Hepatic stellate cell (primary cell): ENCODE measurements at regions not wholly inside any gene's neighbourhood (a gene's known extent, or its start where the extent isn't known, plus 50 kb on each side); places are given as distances from the start of the nearest gene placed in this dataset.

Source experiments
- DNase-seq: peaks from one replicate; pipeline ENCODE4 v3.0.0; 2011; ENCODE audit warnings: low spot score

DNA sequence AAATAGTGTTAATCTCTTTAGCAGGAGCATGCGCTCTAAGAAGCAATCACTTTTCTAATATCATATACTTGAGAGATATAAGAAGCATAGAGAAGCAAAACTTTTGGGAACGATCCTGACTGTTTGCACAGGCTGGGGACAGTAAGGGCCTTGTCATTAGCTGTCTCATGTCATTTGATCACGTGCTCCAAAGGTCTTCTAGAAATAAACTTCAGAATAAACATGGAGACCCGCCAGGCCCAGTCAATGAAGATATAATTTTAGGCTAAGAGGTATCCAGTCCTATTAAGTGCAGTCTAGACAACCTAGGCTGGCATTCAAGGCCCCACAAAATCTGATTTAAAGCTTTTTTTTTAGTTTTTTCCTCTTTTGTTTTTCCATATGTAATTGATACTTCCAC lies 111.0 kb upstream of the APC start:
- no peak for DNase-seq

DNA sequence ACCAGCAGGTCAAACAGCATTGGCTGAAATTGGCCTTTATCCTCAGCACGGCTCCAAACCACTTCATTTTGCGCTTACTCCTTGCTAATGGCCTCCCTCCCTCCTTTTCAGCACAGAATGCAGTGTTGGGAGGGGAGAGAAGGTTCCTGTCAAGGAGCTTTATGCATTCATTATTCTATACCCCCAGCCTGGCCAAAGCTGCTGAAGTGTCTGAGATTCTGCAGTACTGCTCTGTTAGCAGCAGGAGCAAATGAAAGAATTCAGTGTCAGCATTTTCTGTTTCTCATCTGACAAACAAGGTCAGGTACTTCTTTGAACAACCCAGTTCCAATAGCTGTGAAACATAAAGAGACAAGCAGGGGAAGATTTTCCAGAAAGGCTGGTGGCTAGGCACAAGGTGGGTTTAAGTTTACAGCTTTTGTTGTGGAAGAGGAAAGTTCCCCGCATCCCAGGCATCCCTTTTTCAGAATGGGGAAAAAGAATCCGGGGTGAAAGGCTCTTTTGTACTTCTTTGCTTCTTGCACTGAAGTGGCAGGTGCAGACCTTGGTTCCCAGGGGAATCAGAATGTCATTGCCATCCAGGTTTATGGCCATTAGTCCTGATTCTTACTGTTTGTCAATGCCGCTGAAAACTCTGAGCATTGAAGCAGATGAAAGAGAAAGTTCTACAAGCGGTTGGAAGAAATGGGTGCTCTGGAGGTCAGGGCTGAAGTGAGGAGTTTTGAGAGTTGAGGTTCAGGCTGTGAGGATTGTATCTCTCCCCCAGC lies 109.3 kb upstream of the APC start:
- no peak for DNase-seq

DNA sequence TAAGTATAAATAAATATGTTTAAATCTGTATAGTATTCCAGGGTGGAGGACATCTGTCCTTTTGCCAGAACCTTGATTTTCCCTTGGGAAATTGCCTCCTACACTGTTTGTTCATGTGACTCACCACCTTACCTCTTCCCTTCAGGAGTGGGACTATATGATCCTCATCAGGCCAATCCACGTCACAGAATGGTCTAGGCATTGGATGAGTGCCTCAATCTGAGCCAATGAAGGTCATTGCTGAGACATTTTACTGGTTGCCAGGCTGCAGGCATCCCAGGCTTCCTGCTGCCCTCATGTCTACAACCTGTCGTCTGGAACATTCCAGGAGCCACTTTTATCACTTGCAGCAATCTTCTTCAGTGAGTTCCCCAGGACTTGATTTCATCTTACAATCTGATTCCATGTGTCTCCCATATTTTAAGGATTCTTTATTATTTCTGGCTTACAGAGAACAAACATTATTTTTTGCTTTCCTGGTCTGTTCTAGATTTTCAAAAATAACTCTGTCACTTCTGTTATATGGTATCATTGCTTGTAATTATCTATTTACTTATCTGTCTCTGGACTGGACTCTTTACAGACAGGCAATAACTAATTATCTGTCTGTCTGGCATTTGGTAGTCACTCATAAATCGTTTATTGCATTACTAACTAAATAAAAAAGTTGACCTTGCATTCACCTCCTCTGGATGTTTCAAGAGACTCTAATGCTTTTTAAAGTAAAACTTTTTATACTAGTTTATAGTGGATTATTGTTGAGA lies 107.3 kb upstream of the APC start:
- no peak for DNase-seq

DNA sequence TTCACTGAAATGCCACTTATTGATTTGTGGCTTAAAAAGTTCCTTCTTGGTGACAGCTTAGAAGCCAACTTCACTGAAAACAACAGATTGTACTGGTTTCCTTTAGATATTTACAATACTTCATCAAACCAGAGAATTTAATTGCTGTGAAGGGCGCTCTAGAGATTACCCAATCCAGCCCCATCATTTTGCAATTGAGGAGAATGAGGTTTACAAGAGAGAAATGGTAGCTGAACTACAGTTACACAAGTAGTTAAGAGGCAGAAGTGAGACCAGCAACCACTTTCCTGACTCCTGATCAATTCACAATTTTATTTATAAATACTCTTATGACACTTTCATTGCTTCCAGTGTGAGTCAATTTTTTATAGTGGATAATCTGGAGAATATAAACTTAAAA lies 103.5 kb upstream of the APC start:
- no peak for DNase-seq

DNA sequence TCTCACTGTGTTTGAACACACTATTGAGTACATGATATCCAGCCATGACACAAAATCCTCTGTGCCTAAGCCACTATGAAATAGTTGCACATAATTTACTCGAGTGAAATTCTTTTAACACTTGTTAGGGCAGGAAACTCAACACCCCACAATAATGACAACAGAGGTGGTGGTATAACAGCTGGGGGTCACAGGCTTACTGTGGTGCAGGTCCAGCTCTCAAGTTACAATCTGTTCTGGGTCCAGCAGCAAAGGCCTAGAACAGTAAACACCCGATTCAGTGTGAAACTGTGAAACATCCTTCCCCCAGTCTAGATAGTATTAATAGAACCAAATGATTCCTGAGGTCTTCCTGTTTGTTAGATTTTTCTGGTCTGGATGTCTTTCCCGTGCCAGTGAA lies 102.9 kb upstream of the APC start:
- DNase-seq = no peak

DNA sequence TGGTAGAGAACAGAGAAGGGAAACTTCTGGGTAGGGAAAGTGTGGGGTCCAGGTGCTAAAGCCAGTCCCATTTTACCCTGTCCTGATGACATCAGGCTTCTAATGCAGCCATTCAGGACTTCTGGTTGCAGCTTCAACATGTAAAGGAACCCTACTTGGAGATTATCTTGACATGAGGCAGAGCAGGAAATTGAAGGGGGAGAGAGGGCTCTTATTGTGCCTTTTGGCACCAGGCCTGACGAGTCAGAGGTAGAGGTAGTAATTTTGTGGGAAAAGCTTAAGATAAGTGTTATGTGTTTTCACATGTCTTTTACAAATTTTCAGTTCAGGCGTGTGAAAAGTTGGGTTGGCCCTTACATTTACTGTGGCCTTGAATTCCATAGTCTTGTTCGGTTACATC lies 102.4 kb upstream of the APC start:
- DNase-seq = no peak

DNA sequence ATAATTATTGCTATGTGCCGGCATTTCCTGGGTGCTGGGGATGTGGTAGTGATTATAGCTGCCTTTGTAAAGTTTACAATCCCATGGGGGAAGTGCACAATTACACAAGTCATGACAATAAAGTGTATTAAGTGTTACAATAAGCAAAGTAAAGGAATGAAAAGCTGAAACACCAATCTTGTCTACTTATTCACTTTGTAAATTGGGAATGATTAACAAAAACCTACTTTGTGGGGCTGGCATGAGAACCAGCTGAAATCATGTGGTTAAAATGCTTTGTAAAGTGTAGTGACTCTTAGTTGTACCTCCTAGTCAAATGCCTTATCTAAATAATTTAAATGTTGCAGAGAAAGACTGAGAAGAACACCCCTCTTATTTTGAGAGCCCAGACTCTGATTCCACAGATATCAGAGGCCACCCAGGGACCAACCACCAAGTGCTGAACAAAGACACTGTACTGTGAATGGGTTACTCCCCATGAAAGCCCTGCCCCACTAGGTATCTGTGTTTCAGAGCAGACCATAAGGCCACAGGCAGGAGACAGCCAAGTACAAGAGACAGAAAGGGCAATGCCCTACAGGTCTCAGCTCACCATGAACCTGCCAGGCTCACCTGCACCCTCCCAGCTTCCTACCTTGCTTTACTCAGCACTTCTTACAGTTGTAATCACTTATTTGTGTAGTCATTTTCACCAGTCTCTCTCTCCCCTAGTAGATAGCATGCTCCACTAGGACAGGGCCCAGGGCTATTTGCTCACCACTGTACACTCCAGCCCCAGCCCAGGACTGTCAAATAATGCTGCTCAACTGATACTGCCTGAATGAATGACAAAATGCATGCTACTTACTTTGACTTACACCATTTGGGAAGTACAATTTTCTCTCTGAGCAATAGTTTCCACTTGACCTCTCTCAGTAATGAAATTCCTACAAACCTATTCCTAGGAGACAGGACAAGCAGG lies 101.6 kb upstream of the APC start:
- no peak for DNase-seq

DNA sequence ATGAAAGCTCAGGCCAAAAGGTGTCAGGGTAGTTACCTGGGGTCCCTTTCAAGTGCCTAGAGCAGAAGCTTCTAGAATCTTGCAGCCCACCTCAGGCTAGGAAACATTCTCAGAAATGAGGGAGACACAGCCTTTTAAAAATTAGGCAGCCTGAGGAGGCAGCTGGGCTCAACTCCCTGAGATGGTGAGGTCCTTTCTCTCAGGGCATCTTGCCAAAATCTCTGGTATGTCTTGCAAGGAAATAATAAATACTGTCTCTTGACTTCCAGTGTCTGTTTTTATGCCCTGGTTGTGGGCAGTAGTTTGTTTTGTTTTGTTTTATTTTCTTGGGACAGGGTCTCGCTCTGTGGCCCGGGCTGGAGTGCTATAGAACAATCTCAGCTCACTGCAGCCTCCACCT lies 100.9 kb upstream of the APC start:
- DNase-seq = no peak

DNA sequence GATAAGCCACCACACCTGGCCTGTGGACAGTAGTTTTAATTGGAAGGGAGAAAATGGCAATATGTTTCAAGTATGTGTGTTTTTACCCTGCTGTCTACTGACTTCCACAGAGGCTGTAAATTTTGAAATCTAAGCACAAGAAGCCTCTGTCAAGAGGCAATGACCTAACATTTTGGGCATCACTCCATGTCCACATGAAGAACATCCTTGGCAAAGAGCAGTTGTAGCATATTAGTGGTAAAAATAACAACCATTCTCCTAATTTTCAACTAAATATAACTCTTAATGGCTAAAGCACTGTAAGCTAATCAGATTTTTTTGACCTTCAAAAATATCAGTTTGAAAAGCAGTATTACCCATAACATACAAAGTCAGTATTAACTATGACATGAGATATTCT lies 100.3 kb upstream of the APC start:
- no peak for DNase-seq

DNA sequence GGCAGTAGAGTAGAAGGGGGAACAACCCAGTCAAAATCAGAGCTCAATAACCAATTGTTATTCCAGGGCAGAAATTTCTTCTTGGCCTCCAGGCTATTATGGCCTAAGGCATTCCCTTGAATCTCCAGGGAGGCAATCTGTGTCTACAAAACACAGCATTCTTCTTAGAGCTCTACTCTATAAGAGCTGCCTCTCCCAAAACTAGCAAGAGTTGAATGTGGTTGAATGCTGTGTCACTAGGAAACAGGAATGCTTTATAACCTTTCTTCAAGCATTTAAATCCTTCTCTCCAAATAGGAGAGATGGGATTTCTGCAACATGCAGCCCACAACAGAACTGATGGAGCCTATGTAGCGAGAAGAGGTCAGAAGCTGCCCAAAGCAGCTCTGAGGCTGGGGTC lies 97.1 kb upstream of the APC start:
- DNase-seq = no peak

DNA sequence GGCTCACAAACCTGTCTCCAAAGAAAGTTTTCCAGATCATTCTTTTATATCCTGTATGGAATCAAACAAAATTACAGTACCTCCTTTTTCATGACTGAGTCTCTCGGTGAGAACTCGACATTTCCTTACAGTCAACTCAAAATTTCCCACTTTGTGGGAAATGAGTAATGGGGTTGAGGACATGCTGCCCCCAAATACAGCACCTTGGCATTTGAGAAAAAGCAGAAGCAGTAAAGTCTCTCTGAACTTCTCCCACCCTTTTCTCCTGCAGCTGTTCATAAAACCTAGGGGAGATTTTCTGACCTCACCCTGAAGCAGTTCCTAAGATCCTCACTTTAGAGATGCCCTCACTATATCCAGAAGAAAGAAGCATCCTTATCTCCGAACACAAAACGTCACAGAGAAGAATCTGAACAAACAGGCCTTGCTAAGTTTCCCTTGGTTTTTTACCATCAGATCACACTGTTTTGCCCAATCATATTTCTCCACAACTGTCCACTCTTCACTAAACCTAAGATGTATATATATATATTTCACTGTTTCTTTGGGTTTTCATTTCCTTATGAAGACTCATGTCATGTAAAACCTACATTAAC lies 96.1 kb upstream of the APC start:
- no peak for DNase-seq

DNA sequence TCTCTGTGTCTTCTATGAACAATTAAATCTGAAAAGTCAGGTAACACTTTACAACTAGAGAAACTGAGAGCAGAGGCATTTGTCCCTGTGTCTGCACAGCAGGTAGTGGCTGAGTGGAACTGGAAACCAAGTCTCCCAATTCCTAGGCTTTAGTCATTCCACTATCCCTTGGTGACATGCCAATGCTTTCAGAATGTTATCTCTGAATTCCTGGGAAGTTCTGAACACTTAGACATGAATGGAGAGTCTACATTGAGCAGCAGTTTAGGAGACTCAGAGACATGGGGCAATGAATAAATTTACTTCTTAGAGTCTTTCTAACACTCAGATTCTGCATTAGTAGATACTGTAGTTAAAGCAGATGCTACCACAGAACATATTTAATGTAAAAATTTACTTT lies 94.8 kb upstream of the APC start:
- DNase-seq = no peak

DNA sequence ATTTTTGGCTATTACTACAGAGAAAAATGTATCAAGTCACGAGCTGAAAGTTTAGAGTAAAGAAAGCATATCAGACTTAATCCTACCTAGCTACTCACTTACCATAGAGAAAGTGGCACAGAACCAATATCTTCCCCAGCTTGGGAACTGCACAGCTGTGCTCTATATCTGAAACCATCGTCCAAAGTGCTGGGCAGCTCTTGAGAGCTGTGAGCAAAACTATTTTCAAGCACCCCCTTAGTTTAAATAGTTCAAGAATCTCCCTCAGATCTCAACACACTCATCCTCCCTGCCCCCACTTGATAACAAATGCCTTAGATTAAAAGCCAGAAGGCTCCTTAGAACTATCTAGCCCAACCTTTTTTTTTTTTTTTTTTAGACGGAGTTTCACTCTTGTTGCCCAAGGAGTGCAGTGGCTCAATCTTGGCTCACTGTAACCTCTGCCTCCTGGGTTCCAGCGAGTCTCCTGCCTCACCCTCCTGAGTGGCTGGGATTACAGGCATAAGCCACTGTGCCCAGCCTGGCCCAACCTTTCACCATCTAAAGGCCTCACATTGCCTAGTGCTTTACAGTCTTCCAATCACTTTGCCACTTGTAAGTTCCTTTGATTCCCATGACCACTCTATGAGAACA lies 94.2 kb upstream of the APC start:
- no peak for DNase-seq

DNA sequence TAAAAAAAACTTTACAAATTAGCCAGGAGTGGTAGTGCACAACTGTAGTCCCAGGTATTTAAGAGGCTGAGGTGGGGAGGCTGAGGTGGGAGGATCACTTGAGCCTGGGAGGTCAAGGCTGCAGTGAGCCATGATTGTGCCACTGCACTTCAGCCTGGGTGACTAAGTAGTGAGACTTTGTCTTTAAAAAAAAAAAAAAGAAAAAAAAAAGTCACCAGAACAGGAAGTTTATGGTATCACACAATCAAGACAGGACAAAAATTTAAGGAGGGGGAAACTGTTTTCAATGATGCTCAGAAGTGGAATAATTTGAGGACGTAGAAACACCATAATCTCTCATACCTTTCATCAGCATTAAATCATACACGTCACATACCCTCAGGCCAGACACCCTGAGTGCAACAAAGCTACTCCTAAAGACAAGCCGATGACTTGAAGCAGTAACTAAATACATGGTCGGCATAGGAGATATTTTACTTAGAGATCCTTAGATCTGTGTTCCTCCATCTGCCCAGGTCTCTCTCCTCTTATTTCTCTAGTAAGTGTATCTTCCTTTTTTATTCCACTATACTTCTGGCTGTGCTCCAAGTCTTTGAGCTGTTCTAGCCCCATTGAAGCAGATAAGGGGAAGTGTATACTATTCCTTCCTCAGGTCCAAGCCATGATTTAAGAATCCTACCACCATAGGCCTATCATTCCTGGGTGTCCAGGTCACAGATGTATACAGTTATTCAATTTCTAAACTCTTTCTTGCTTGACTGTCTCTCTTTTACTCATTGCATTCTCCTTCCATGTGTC lies 91.3 kb upstream of the APC start:
- no peak for DNase-seq

DNA sequence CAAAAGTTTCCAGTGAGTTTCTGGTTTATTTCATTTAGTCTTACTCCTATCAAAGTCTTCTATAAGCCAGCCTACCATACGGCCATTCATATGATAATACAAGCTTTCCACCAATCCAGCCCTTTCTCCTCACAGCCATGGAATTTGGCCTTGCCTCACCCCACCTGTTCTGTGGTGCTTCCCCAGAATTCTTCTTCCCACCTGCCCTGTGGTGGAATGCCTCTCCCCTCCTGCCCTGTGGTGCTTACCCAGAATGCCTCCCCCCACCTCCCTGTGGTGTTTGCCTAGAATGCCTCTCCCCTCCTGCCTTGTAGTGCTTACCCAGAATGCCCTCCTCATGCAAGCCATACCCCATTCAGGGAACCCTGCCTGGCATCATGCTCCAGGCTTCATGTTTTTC lies 90.3 kb upstream of the APC start:
- DNase-seq = no peak

DNA sequence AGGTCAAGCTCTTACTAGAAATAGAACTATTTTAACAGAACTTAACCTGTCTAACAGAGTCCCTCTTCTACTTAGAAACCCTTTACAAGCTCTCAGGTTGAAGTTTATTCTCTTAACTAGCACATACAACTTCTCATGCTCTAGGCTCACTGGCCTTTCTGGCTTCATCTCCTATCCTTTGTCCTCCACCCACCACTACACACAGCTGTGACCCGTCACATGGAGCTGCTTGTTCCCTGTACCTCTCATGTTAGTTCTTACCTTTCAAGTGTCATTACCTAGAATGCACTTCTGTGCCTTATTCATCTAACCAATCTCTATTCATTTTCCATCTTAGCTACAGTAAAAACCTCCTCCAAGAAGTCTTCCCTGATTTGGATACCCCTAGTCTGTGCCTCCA lies 89.4 kb upstream of the APC start:
- no peak for DNase-seq

DNA sequence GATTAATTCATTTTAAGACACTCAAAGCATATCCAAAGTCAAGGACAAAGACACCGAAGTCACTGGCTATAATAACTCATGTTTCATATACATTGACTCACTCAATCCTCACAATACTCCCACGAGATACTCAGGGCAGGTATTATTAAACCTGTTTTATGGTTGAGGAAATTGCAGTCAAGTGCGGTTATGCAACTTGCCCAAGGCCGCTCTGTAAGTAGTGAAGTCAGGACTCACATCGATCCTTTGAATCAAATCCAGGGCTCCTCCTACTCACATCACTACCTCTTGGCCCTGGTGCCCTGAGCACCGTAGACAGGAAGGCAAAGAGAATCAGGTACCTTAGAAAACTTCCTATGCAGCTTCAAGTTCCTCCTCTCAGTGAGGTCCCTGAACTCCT lies 87.8 kb upstream of the APC start:
- DNase-seq = no peak

DNA sequence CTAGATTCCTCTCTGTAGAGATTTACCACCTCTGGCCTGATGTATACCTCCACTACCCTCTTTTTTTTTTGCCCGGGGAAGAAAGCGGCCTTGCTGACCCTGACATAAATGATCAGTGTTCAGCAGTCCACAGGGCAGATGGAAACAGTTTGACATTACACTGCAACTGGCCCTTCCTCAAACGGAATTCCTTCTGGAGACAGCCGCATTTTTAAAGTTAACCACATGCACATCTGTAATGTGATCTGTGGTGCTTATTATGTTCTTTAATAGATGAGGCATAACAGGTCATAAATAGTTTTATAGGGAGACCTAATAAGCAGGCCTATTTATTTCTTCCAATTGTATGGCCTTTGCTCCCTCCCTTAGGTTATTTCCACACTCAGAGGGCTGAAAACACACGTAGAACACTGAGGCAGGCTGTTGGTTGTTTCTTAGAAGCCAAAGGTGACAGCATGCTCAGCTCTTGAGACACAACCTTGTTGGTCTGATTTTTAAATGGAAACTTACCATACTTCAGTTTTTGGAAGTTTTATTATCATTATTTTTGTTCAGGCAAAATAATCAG lies 84.0 kb upstream of the APC start:
- DNase-seq = no peak

DNA sequence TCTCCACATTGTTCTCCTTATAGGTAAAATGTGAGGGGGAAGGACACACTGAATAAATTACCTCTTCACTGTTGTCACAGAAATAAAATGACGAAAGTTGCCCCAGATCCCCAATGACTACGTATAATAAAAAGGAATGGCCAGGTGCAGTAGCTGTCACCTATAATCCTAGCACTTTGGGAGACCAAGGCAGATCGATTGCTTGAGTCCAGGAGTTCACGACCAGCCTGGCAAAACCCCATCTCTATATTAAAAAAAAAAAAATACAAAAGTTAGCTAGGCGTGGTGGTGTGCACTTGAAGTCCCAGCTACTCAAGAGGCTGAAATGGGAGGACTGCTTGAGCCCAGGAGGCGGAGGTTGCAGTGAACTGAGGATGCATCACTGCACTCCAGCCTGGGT lies 82.2 kb upstream of the APC start:
- DNase-seq = no peak

DNA sequence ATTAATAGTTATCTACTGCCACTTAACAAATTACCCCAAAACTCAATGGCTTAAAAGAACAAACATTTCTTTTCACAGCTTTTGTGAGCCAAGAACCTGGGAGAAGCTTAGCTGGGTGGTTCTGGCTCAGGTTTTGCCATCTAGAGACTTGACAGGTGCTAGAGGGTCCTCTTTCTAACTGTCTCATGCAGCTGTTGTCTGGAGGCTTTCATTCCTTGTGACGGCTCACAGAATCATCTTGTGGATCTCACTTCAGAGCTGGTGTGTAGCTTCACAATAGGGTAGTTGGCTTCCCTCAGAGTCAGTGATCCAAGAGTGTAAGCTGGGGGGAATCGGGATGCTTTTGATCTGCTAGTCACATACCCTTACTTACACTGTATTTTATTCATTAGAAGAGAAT lies 81.2 kb upstream of the APC start:
- DNase-seq = no peak

DNA sequence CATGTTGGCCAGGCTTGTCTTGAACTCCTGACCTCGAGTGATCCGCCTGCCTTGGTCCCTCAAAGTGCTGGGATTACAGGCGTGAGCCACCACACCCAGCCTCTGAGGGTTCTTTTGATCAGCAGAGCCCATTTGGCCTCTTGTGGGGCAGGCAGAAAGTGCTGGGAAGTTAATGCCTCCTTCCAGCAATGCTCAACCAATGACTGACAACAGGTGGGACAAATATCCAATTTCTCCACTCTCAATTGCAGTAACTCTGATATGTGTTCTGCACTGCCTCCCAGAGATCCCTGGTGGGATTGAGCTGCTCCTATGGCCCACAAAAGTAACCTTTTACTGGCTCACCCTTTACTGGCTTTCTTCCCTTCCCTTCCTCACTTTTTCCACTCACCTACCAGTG lies 79.9 kb upstream of the APC start:
- DNase-seq = no peak
